ENCODE measurements at regions not wholly inside any gene's neighbourhood (a gene's known extent, or its start where the extent isn't known, plus 50 kb on each side); places are given as distances from the start of the nearest gene placed in this dataset.

DNA sequence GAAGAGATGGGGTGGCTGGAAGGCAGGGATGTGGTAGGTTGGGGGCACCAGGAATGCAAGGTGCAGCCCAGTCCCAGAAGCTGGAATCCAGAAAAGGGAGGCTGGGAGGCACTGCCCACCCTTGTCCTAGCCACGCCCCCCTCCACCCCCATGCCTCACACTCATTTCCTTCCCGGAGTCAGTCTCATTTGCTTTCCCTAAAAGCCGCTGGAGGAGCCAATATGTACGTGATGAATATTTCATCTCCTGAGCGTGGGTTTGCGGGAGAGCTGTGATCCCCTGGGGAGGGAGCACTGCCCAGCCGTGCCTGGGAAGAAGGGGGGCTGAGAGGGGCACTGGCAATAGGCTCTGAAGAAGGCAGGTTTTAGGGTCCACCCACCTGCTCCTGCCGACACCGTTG lies 124.5 kb upstream of the LHX1 start:
- in situ Hi-C loops (cut with MboI; ENCODE audit: low sequenced_read_pairs, unreplicated experiment): no loop called here
- DNase-seq (ENCODE audit: low spot score): no peak
- TF ChIP-seq, protein P1, sequence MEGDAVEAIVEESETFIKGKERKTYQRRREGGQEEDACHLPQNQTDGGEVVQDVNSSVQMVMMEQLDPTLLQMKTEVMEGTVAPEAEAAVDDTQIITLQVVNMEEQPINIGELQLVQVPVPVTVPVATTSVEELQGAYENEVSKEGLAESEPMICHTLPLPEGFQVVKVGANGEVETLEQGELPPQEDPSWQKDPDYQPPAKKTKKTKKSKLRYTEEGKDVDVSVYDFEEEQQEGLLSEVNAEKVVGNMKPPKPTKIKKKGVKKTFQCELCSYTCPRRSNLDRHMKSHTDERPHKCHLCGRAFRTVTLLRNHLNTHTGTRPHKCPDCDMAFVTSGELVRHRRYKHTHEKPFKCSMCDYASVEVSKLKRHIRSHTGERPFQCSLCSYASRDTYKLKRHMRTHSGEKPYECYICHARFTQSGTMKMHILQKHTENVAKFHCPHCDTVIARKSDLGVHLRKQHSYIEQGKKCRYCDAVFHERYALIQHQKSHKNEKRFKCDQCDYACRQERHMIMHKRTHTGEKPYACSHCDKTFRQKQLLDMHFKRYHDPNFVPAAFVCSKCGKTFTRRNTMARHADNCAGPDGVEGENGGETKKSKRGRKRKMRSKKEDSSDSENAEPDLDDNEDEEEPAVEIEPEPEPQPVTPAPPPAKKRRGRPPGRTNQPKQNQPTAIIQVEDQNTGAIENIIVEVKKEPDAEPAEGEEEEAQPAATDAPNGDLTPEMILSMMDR (IDR thresholded peaks at IDR 0.05; ENCODE audit: borderline replicate concordance, control extremely low read depth, extremely low read depth, insufficient read depth, missing control alignments): no peak

DNA sequence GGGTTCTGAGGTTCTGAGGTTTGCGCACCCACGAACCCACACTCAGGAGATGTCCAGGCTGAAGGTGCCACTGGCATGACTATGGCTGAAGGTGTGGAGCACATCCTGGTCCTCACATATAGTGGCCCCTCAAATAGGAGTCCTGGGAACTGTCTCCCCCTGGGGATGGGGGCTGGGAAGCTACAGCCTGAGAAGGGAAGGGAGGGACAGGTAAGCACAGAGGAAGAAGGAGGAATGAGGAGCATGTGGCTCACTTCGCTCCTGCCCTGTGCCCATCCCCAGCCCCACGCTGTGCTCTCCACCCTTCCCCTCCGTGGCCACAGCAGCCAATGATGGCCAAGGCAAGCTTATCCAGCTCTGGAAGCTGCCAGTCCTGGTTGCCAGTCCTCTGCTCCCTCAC lies 123.9 kb upstream of the LHX1 start:
- TF ChIP-seq, protein P1 (IDR thresholded peaks at IDR 0.05; ENCODE audit: borderline replicate concordance, control extremely low read depth, extremely low read depth, insufficient read depth, missing control alignments): no peak
- no peak for DNase-seq (ENCODE audit: low spot score)
- in situ Hi-C loops (cut with MboI; ENCODE audit: low sequenced_read_pairs, unreplicated experiment): no loop called here

DNA sequence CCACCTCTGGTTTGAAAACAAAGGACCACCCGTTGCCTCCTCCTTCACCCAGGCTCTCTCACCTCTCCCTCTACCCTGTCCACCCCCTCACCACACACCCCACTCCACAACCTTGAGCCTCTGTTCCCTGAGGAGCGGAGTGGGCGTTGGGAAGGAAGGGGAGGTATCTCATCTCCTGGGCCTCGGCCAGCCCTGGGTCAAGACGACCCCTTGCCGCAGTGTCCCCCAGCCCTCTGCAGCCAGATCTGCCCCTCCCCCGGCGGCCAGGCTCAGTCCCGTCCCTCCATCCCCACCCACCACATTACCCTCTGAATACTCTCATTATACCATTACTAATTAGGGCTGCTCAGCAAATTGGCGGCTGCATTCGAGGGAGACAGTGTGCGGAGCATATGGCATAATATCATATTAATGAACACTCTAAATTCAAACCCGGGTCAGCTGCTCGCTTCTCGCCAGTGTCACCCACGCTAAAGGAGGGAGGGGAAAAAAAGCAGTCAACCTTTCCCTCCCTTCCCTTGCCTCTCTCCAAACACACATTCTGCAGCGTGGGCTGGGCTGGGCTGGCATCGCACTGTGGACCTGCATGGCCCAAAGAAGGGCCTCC lies 123.2 kb upstream of the LHX1 start:
- DNase-seq (ENCODE audit: low spot score): no peak
- in situ Hi-C loops (cut with MboI; ENCODE audit: low sequenced_read_pairs, unreplicated experiment): no loop called here

DNA sequence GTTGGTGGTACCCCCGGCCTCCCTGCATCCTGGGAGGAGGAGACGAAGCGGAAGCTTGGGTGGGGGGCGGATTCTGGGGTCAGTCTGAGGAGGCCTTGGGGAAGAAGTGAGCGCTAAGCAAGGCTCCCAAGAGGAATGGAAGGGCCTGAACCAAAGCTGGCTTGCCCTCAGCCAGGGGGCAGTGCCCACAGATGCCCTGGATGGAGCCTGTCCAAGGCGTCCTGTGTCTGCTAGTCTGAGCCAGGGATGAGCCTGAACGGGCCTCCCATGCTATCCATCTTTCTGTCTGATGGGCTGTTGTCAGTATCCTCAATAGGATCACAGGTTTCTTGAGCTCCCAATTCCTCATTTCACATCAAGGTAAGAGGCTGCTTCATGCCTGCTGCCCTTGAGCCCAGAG lies 122.3 kb upstream of the LHX1 start:
- DNase-seq (ENCODE audit: low spot score): peak; percentile 10
- TF ChIP-seq, protein P1 (IDR thresholded peaks at IDR 0.05; ENCODE audit: borderline replicate concordance, control extremely low read depth, extremely low read depth, insufficient read depth, missing control alignments): no peak
- in situ Hi-C loops (cut with MboI; ENCODE audit: low sequenced_read_pairs, unreplicated experiment): no loop called here

More for the DNA sequence above, 123.2 kb upstream of the LHX1 start:
- TF ChIP-seq, protein P1 (IDR thresholded peaks at IDR 0.05; ENCODE audit: borderline replicate concordance, control extremely low read depth, extremely low read depth, insufficient read depth, missing control alignments): no peak

DNA sequence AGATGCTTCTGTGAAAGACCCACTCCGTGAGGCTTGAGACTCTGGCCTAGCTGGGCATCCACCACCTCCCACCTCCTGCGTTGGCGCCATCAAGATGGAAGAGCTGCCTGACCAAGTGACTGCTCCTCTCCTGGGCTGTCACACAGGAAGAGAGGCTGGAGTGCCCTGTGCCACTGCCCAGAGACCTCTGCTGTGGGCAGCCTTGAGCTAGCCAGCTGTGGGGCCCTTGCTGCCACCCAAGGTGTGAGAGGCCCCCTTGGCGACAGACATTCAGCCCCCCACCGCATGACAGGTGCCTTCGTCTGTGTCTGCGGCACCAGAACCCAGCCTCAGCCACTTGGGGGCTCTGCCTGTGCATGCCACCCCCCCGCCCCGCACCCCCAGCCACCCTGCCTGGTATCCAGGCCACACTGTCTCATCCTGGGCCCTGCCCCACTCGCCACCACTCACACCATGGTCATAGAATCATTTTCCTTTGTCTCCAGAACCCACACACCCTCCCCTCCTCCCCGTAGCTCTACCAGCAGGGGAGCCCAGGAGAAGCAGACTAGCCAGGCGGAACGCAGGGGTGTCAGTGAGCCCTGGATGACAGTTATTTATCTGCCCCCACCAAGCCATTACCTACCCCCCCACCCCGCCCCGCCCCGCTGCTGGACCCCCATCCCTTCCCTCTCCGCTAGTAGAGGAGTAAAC lies 120.9 kb upstream of the LHX1 start:
- TF ChIP-seq, protein P1 (IDR thresholded peaks at IDR 0.05; ENCODE audit: borderline replicate concordance, control extremely low read depth, extremely low read depth, insufficient read depth, missing control alignments): no peak
- DNase-seq (ENCODE audit: low spot score): peak; percentile 17
- in situ Hi-C loops (cut with MboI; ENCODE audit: low sequenced_read_pairs, unreplicated experiment): no loop called here

DNA sequence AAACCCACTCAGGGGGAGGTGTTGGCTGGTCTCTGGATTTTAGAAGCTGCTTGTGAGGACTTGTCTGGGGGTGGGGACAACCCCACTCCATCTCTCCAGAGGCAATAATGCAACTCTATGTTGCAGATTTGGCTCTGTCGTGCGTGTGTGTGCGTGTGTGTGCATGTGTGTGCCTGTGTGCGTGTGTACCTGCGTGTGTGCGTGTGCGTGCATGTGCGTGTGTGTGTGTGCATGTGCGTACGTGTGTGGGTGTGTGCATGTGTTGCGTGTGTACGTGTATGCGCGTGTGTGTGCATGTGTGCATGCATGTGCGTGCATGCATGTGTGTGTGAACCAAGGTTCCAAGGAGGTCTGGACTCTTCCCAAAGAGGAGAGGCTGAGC lies 120.4 kb upstream of the LHX1 start:
- DNase-seq (ENCODE audit: low spot score): peak; percentile 15
- in situ Hi-C loops (cut with MboI; ENCODE audit: low sequenced_read_pairs, unreplicated experiment): no loop called here
- TF ChIP-seq, protein P1 (IDR thresholded peaks at IDR 0.05; ENCODE audit: borderline replicate concordance, control extremely low read depth, extremely low read depth, insufficient read depth, missing control alignments): no peak

Data from GM13976 (cell line).